ENCODE measurements at regions not wholly inside any gene's neighbourhood (a gene's known extent, or its start where the extent isn't known, plus 50 kb on each side); places are given as distances from the start of the nearest gene placed in this dataset.

GRCh38 chr2:155839991-155840390 lies 492.5 kb downstream of the NR4A2 start:
- H3K4me3 ChIP-seq (ENCODE audit: low read length), result no peak overlapping the region
- no peak overlapping the region for H3K4me2 ChIP-seq (ENCODE audit: low read length)
- no peaks in the 10 kb centered on the region for H4K20me1 ChIP-seq (ENCODE audit: insufficient read depth, low read length)
- no peak for TF ChIP-seq CTCF (IDR thresholded peaks at IDR 0.05; ENCODE audit: low read depth, low read length)
- TF ChIP-seq EZH2phosphoT487 (IDR thresholded peaks at IDR 0.05; ENCODE audit: low read depth), result no peak
- no peak overlapping the region for H2AFZ ChIP-seq (ENCODE audit: low read depth, low read length)
- no peaks in the 10 kb centered on the region for H3K79me2 ChIP-seq (ENCODE audit: low read length)
- H3K4me1 ChIP-seq (ENCODE audit: low read length), result no peaks in the 10 kb centered on the region
- no peaks in the 10 kb centered on the region for H3K9me3 ChIP-seq (ENCODE audit: insufficient read depth, low read length)
- no peak overlapping the region for H3K9ac ChIP-seq (ENCODE audit: low read length)
- H3K27me3 ChIP-seq (ENCODE audit: low read depth, low read length), result no peaks in the 10 kb centered on the region
- no peak overlapping the region for H3K27ac ChIP-seq (ENCODE audit: low read length)
- no peaks in the 10 kb centered on the region for H3K36me3 ChIP-seq (replicated peaks; ENCODE audit: low read depth, low read length)

DNA sequence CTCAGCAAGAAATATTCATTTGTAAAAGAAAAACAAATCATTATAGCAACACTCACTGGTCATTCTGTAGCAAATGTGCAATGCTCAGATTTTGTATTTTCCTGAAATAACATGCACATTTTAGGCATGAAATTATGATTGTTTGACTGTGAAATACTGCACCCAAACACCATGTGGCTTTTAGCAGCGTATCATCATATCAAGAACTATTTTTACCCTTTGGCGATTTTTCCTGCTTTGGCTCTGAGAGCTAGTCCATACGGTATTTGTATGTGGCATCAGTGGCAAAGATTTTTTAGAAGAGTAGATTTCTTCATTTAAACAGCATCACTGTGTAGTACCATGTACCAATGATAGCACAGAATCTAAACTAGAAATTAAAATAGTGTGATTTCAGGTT lies 493.1 kb downstream of the NR4A2 start:
- H4K20me1 ChIP-seq (ENCODE audit: insufficient read depth, low read length), result no peaks in the 10 kb centered on the region
- no peaks in the 10 kb centered on the region for H3K27me3 ChIP-seq (ENCODE audit: low read depth, low read length)
- no peak overlapping the region for H3K4me3 ChIP-seq (ENCODE audit: low read length)
- H3K9ac ChIP-seq (ENCODE audit: low read length), result no peak overlapping the region
- no peak overlapping the region for H2AFZ ChIP-seq (ENCODE audit: low read depth, low read length)
- no peaks in the 10 kb centered on the region for H3K79me2 ChIP-seq (ENCODE audit: low read length)
- H3K4me2 ChIP-seq (ENCODE audit: low read length), result no peak overlapping the region
- H3K36me3 ChIP-seq (replicated peaks; ENCODE audit: low read depth, low read length), result no peaks in the 10 kb centered on the region
- TF ChIP-seq EZH2phosphoT487 (IDR thresholded peaks at IDR 0.05; ENCODE audit: low read depth) (no peak), CTCF (IDR thresholded peaks at IDR 0.05; ENCODE audit: low read depth, low read length) (no peak)
- H3K27ac ChIP-seq (ENCODE audit: low read length), result no peak overlapping the region
- no peaks in the 10 kb centered on the region for H3K9me3 ChIP-seq (ENCODE audit: insufficient read depth, low read length)
- no peaks in the 10 kb centered on the region for H3K4me1 ChIP-seq (ENCODE audit: low read length)

GRCh38 chr2:155836439-155836838 lies 496.1 kb downstream of the NR4A2 start:
- no peaks in the 10 kb centered on the region for H3K9me3 ChIP-seq (ENCODE audit: insufficient read depth, low read length)
- H3K4me1 ChIP-seq (ENCODE audit: low read length), result no peaks in the 10 kb centered on the region
- no peaks in the 10 kb centered on the region for H4K20me1 ChIP-seq (ENCODE audit: insufficient read depth, low read length)
- no peak for TF ChIP-seq EZH2phosphoT487 (IDR thresholded peaks at IDR 0.05; ENCODE audit: low read depth)
- H3K9ac ChIP-seq (ENCODE audit: low read length), result no peak overlapping the region
- H3K27me3 ChIP-seq (ENCODE audit: low read depth, low read length), result no peaks in the 10 kb centered on the region
- H3K79me2 ChIP-seq (ENCODE audit: low read length), result no peaks in the 10 kb centered on the region
- H3K4me2 ChIP-seq (ENCODE audit: low read length), result no peak overlapping the region
- H2AFZ ChIP-seq (ENCODE audit: low read depth, low read length), result no peak overlapping the region
- no peak overlapping the region for H3K4me3 ChIP-seq (ENCODE audit: low read length)
- no peak overlapping the region for H3K27ac ChIP-seq (ENCODE audit: low read length)
- no peaks in the 10 kb centered on the region for H3K36me3 ChIP-seq (replicated peaks; ENCODE audit: low read depth, low read length)

DNA sequence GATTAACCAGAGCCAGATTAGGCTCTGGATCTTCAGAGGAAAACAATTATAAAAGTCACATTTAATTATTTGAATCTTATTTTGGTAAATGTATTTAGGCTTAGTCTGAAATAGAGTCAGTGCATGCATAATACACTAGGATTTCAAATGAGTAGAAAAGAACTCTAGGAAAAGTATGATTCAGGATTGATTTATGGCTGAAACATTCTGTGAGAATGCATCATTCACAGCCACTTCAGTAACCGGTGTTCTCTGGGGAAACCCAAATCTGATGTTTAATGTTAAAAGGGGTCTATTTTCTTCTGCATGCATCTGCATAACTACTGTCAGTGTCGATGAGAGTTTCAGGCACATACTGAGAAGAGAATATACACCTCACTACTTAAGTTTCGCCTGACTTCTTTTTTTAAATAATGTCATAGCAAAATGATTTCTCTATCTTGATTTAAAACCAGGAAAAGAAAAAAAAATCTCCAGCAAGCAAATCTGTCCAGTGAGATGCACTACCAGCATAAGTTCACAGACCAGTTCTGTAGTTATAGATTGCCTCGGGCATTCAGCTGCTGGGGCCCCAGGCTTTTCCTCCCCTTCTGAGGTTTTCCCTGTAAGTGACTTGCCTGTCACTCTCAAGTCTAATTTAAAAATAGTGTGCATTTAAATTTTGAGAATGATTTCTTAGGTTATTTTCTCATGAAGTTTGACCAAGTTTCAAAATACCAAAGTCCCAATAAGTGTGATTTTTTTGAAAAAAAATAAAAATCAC lies 501.5 kb downstream of the NR4A2 start:
- no peaks in the 10 kb centered on the region for H3K4me1 ChIP-seq (ENCODE audit: low read length)
- no peaks in the 10 kb centered on the region for H3K27me3 ChIP-seq (ENCODE audit: low read depth, low read length)
- H3K79me2 ChIP-seq (ENCODE audit: low read length), result no peaks in the 10 kb centered on the region
- no peaks in the 10 kb centered on the region for H4K20me1 ChIP-seq (ENCODE audit: insufficient read depth, low read length)
- no peak overlapping the region for H3K9ac ChIP-seq (ENCODE audit: low read length)
- H2AFZ ChIP-seq (ENCODE audit: low read depth, low read length), result no peak overlapping the region
- H3K9me3 ChIP-seq (ENCODE audit: insufficient read depth, low read length), result no peaks in the 10 kb centered on the region
- H3K4me2 ChIP-seq (ENCODE audit: low read length), result no peak overlapping the region
- no peaks in the 10 kb centered on the region for H3K36me3 ChIP-seq (replicated peaks; ENCODE audit: low read depth, low read length)
- no peak overlapping the region for H3K27ac ChIP-seq (ENCODE audit: low read length)
- TF ChIP-seq EZH2phosphoT487 (IDR thresholded peaks at IDR 0.05; ENCODE audit: low read depth) (no peak), CTCF (IDR thresholded peaks at IDR 0.05; ENCODE audit: low read depth, low read length) (no peak)
- no peak overlapping the region for H3K4me3 ChIP-seq (ENCODE audit: low read length)
